ENCODE measurements at regions not wholly inside any gene's neighbourhood (a gene's known extent, or its start where the extent isn't known, plus 50 kb on each side); places are given as distances from the start of the nearest gene placed in this dataset.

DNA sequence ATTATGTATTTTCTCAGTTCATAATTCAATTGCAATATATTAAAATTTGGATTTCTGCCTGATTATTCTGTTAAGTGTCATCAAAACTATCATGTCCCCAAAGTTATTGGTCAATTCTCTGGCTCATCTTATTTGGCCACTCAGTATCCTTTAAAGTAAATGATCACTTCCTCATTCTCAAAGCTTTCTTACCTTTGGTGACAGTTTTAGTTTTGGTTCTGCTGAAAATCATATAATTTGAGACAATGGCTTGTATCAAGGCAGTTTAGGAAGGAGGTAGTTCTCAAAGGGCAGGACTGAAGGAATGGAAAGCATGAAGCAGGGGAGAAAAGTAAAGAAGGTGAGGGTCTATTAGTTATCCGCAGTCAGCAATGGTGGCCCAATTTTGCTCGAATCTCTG is 1832.1 kb downstream of the ARAP2 start (continued):
- TF ChIP-seq RAD21 (IDR thresholded peaks at IDR 0.05 in 1 of 2, conservative IDR thresholded peaks at IDR 0.05 in 1 of 2; ENCODE audit: low read depth in 2 of 2, low read length in 2 of 2) (no peak), EGR1 (IDR thresholded peaks at IDR 0.05; ENCODE audit: borderline replicate concordance, low read depth, low read length) (no peak), SP1 (IDR thresholded peaks at IDR 0.05; ENCODE audit: low read depth, low read length) (no peak)
- TF ChIP-seq, protein P1, sequence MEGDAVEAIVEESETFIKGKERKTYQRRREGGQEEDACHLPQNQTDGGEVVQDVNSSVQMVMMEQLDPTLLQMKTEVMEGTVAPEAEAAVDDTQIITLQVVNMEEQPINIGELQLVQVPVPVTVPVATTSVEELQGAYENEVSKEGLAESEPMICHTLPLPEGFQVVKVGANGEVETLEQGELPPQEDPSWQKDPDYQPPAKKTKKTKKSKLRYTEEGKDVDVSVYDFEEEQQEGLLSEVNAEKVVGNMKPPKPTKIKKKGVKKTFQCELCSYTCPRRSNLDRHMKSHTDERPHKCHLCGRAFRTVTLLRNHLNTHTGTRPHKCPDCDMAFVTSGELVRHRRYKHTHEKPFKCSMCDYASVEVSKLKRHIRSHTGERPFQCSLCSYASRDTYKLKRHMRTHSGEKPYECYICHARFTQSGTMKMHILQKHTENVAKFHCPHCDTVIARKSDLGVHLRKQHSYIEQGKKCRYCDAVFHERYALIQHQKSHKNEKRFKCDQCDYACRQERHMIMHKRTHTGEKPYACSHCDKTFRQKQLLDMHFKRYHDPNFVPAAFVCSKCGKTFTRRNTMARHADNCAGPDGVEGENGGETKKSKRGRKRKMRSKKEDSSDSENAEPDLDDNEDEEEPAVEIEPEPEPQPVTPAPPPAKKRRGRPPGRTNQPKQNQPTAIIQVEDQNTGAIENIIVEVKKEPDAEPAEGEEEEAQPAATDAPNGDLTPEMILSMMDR (IDR thresholded peaks at IDR 0.05; ENCODE audit: control extremely low read depth in 1 of 3, insufficient read depth in 1 of 3, low read depth in 1 of 3, low read length in 3 of 3), result no peak
